OCI-LY3 (cell line): ENCODE measurements at regions not wholly inside any gene's neighbourhood (a gene's known extent, or its start where the extent isn't known, plus 50 kb on each side); places are given as distances from the start of the nearest gene placed in this dataset.

Experiments
- H2AFZ ChIP-seq: fragments of 200-600, 300-600 bp; shearing (Covaris generic); 2 replicates; pipeline ENCODE4 v1.6.0; 2014; ENCODE audit warnings: antibody characterized with exemption, low read depth, low read length
- H3K27ac ChIP-seq: fragments of 200-600, 300-600 bp; sonication (generic); 2 replicates; pipeline ENCODE4 v1.5.1; 2014; ENCODE audit warnings: mild to moderate bottlenecking, low read length, moderate library complexity, mixed read lengths
- H3K27me3 ChIP-seq: fragments of 200-600, 300-600 bp; sonication (generic); 2 replicates; pipeline ENCODE4 v1.6.1; 2014; ENCODE audit warnings: low read depth, low read length, mixed read lengths
- H3K36me3 ChIP-seq: fragments of 200-600, 300-600 bp; sonication (generic); replicated peaks from 2 replicates; pipeline ENCODE3; 2014; ENCODE audit warnings: low read depth, low read length, mixed read lengths
- H3K4me1 ChIP-seq: fragments of 300-600, 200-600 bp; sonication (generic); 2 replicates; pipeline ENCODE4 v1.6.1; 2014; ENCODE audit warnings: low read length, mixed read lengths
- H3K4me2 ChIP-seq: fragments of 200-600, 300-600 bp; sonication (generic); 2 replicates; pipeline ENCODE4 v1.6.1; 2014; ENCODE audit warnings: low read length, mixed read lengths
- H3K4me3 ChIP-seq: fragments of 300-600, 200-600 bp; sonication (generic); 2 replicates; pipeline ENCODE4 v1.5.1; 2014; ENCODE audit warnings: antibody characterized with exemption, mild to moderate bottlenecking, low read length, moderate library complexity
- H3K79me2 ChIP-seq: fragments of 300-600, 200-600 bp; shearing (Covaris generic); 2 replicates; pipeline ENCODE4 v1.6.1; 2014; ENCODE audit warnings: mild to moderate bottlenecking, low read length, mixed read lengths
- H3K9ac ChIP-seq: fragments of 300-600, 200-600 bp; shearing (Covaris generic); 2 replicates; pipeline ENCODE4 v1.6.0; 2014; ENCODE audit warnings: mild to moderate bottlenecking, low read length, moderate library complexity
- H3K9me3 ChIP-seq: fragments of 200-600, 300-600 bp; shearing (Covaris generic); 2 replicates; pipeline ENCODE4 v1.6.1; 2014; ENCODE audit warnings: low read length, mixed read lengths; ENCODE audit not compliant: insufficient read depth
- H4K20me1 ChIP-seq: fragments of 200-600, 300-600 bp; sonication (generic); 2 replicates; pipeline ENCODE4 v1.6.1; 2016; ENCODE audit warnings: low read length, mixed read lengths; ENCODE audit not compliant: insufficient read depth
- EZH2phosphoT487 ChIP-seq: fragments of 200-600 bp; shearing (Covaris generic); IDR thresholded peaks from 2 replicates; pipeline ENCODE4 v1.6.1; 2018; ENCODE audit warnings: antibody characterized with exemption, mixed run types, low read depth
- TF ChIP-seq, protein P1 (sequence below): fragments of 200-600, 300-600 bp; sonication (generic); IDR thresholded peaks from 2 replicates; pipeline ENCODE4 v1.5.1; 2014; ENCODE audit warnings: antibody characterized with exemption, low read length, low read depth

DNA sequence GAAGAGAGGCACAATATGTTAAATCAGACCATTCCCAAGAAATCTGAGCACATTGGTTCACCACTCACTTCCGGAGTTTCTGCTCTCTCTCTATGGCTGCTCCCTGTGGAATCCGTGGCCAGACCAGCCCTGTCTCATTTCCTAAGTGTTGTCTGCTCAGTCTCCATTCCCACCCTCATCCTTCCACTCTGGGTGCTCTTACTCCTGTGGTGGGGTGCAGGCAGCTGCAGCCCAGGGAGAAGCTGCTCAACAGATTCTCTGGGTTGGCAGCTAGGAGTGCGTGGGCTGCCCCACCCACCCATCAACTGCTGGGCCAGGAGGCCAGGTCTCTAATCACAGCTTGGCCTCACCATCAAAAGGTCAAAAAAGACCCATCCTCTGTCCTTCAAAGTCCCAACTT is 98.3 kb downstream of the ARL4C start:
- H3K9me3 ChIP-seq: no peaks in the 10 kb centered on the region
- H3K79me2 ChIP-seq: no peaks in the 10 kb centered on the region
- no peak overlapping the region for H3K4me3 ChIP-seq
- H3K27ac ChIP-seq: no peak overlapping the region
- no peaks in the 10 kb centered on the region for H4K20me1 ChIP-seq
- no peak overlapping the region for H3K4me2 ChIP-seq
- no peak overlapping the region for H3K9ac ChIP-seq
- TF ChIP-seq, protein P1, sequence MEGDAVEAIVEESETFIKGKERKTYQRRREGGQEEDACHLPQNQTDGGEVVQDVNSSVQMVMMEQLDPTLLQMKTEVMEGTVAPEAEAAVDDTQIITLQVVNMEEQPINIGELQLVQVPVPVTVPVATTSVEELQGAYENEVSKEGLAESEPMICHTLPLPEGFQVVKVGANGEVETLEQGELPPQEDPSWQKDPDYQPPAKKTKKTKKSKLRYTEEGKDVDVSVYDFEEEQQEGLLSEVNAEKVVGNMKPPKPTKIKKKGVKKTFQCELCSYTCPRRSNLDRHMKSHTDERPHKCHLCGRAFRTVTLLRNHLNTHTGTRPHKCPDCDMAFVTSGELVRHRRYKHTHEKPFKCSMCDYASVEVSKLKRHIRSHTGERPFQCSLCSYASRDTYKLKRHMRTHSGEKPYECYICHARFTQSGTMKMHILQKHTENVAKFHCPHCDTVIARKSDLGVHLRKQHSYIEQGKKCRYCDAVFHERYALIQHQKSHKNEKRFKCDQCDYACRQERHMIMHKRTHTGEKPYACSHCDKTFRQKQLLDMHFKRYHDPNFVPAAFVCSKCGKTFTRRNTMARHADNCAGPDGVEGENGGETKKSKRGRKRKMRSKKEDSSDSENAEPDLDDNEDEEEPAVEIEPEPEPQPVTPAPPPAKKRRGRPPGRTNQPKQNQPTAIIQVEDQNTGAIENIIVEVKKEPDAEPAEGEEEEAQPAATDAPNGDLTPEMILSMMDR: no peak
- no peak for TF ChIP-seq EZH2phosphoT487
- no peak overlapping the region for H2AFZ ChIP-seq
- H3K36me3 ChIP-seq: no peaks in the 10 kb centered on the region
- no peaks in the 10 kb centered on the region for H3K27me3 ChIP-seq
- H3K4me1 ChIP-seq: no peaks in the 10 kb centered on the region

DNA sequence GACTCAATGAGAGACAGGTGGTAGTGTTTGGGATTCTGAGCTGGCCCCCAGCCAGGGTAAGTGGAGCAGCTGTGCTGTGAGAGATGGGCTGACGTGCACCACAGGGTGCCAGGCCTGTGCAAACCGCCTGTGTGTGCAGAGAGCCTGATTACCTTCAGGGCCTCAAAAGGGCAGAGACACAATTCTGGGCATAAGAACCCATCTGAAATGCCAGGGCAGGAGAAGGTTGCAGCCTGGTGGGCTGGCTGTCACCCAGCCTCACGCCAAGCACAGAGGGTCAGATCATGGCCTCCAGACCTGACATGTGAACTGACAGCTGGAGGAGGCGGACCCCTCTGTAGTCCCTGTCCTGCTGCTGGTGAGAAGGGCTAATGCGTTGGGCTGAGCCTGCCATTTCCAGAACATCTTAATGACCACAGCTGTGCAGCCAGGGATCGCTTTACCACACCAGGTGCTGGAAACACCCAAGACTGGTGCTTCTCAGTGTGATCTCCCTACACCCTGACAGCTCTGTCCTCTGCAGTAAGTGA is 100.9 kb downstream of the ARL4C start:
- no peak overlapping the region for H2AFZ ChIP-seq
- no peaks in the 10 kb centered on the region for H3K4me1 ChIP-seq
- no peaks in the 10 kb centered on the region for H3K36me3 ChIP-seq
- no peak overlapping the region for H3K4me3 ChIP-seq
- H3K9ac ChIP-seq: no peak overlapping the region
- H3K4me2 ChIP-seq: no peak overlapping the region
- TF ChIP-seq, protein P1: no peak
- TF ChIP-seq EZH2phosphoT487: no peak
- H3K27ac ChIP-seq: no peak overlapping the region
- H4K20me1 ChIP-seq: no peaks in the 10 kb centered on the region
- H3K27me3 ChIP-seq: no peaks in the 10 kb centered on the region
- no peaks in the 10 kb centered on the region for H3K9me3 ChIP-seq
- H3K79me2 ChIP-seq: no peaks in the 10 kb centered on the region

DNA sequence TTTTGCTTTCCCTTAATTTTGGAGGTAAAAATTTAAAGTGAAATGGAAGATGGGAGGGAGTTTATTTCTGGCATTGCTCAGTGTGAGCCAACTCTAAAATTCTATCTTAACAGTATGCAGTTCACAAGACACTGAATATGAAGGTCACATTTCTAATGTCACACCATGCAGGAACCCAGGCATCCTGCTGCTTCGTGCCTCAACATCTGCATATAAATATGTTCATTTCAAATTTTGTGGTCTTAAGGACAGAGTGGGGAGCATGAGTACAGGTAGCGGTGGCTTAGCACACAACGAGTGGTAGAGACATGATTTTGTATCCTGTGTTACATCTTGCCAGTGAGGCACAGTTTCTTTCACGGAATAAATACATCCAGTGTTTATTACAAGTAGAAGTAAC is 102.4 kb downstream of the ARL4C start:
- Histone ChIP-seq H3K27me3 (no peaks in the 10 kb centered on the region), H3K4me3 (no peak overlapping the region), H3K9ac (no peak overlapping the region), H3K36me3 (no peaks in the 10 kb centered on the region), H3K27ac (no peak overlapping the region), H3K79me2 (no peaks in the 10 kb centered on the region), H3K4me1 (no peaks in the 10 kb centered on the region), H3K4me2 (no peak overlapping the region), H2AFZ (no peak overlapping the region), H3K9me3 (no peaks in the 10 kb centered on the region), H4K20me1 (no peaks in the 10 kb centered on the region)
- TF ChIP-seq EZH2phosphoT487: no peak
- TF ChIP-seq, protein P1: no peak

DNA sequence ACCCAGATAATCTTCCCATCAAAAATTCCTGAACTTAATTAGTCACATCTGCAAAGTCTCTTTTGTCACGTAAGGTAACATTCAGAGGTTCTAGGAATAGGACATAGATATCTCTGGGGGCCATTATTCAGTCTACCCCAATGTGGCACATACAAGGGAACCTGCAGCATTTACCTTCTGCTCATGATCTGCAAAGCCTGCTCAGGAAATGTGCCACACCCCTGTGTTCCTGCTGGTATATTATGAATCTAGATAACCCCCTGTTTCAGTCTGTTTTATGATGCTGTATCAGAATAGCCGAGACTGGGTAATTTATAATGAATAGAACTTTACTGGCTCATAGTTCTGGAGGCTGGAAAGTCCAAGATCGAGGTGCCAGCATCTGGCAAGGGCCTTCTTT is 103.5 kb downstream of the ARL4C start:
- no peak overlapping the region for H3K4me2 ChIP-seq
- no peaks in the 10 kb centered on the region for H3K27me3 ChIP-seq
- no peak overlapping the region for H3K27ac ChIP-seq
- H3K4me3 ChIP-seq: no peak overlapping the region
- no peaks in the 10 kb centered on the region for H3K9me3 ChIP-seq
- no peaks in the 10 kb centered on the region for H4K20me1 ChIP-seq
- no peaks in the 10 kb centered on the region for H3K36me3 ChIP-seq
- no peak for TF ChIP-seq EZH2phosphoT487
- TF ChIP-seq, protein P1: no peak
- no peak overlapping the region for H2AFZ ChIP-seq
- no peaks in the 10 kb centered on the region for H3K79me2 ChIP-seq
- H3K4me1 ChIP-seq: no peaks in the 10 kb centered on the region
- no peak overlapping the region for H3K9ac ChIP-seq
